Astrocyte of the spinal cord (primary cell): ENCODE measurements at regions not wholly inside any gene's neighbourhood (a gene's known extent, or its start where the extent isn't known, plus 50 kb on each side); places are given as distances from the start of the nearest gene placed in this dataset.

Source experiments
- DNase-seq: peaks from one replicate; pipeline ENCODE4 v3.0.0; 2011; ENCODE audit warnings: low read depth, low spot score
- H3K4me3 ChIP-seq: 2 replicates; pipeline ENCODE4 v1.5.1; 2011; ENCODE audit warnings: low read depth, mild to moderate bottlenecking, low read length, moderate library complexity
- CTCF ChIP-seq: IDR thresholded peaks from 2 replicates; pipeline ENCODE4 v1.5.1; 2012; ENCODE audit warnings: low read depth, mild to moderate bottlenecking, low read length, inconsistent platforms
- in situ Hi-C: cut with HindIII; loops from 2 replicates; pipeline ENCODE4 v1.10.0; 2017; ENCODE audit warnings: low sequenced_read_pairs

GRCh38 chr2:215659650-215660049 is 223.8 kb upstream of the FN1 start:
- in situ Hi-C loops, result no loop called here
- no peak for DNase-seq
- TF ChIP-seq CTCF, result no peak
- H3K4me3 ChIP-seq, result no peak overlapping the region

GRCh38 chr2:215658635-215659305 is 222.9 kb upstream of the FN1 start:
- DNase-seq, result no peak
- no peak for TF ChIP-seq CTCF
- in situ Hi-C loops, result no loop called here
- H3K4me3 ChIP-seq, result no peak overlapping the region

- no peak for TF ChIP-seq CTCF
- peak; percentile 97 for DNase-seq
- in situ Hi-C loops, result no loop called here
- H3K4me3 ChIP-seq, result no peak overlapping the region
These were observed 222.0 kb upstream of the FN1 start for GRCh38 chr2:215657844-215658243.

GRCh38 chr2:215654148-215654819 is 218.4 kb upstream of the FN1 start:
- no peak overlapping the region for H3K4me3 ChIP-seq
- TF ChIP-seq CTCF, result no peak
- in situ Hi-C loops, result no loop called here
- DNase-seq, result peak; percentile 80

GRCh38 chr2:215653344-215654030 is 217.6 kb upstream of the FN1 start:
- in situ Hi-C loops, result no loop called here
- TF ChIP-seq CTCF, result no peak
- peak; percentile 70 for DNase-seq
- H3K4me3 ChIP-seq, result no peak overlapping the region

- H3K4me3 ChIP-seq, result no peak overlapping the region
- no peak for TF ChIP-seq CTCF
- in situ Hi-C loops, result no loop called here
These were observed 216.5 kb upstream of the FN1 start for GRCh38 chr2:215652388-215652787.

More at GRCh38 chr2:215652388-215652787, 216.5 kb upstream of the FN1 start:
- peak; percentile 73 for DNase-seq
